KMS-11 (cell line): ENCODE measurements at regions not wholly inside any gene's neighbourhood (a gene's known extent, or its start where the extent isn't known, plus 50 kb on each side); places are given as distances from the start of the nearest gene placed in this dataset.
A peak's percentile ranks its signal among the peaks of the same experiment; 100 is the strongest.

Experiments used
- H2AFZ ChIP-seq: fragments of 200-600 bp; sonication (generic); 2 replicates; pipeline ENCODE4 v1.6.1; 2016; ENCODE audit warnings: antibody characterized with exemption, mixed run types, low read depth
- H3K27ac ChIP-seq: fragments of 200-600 bp; sonication (generic); 2 replicates; pipeline ENCODE4 v1.6.1; 2016; ENCODE audit warnings: mild to moderate bottlenecking, mixed run types
- H3K27me3 ChIP-seq: fragments of 200-600 bp; sonication (generic); 2 replicates; pipeline ENCODE4 v1.6.1; 2017; ENCODE audit warnings: mild to moderate bottlenecking, low read depth, mixed run types, moderate library complexity; ENCODE audit not compliant: insufficient read depth
- H3K36me3 ChIP-seq: fragments of 200-600 bp; sonication (generic); 2 replicates; pipeline ENCODE4 v1.6.1; 2017; ENCODE audit warnings: mild to moderate bottlenecking, mixed run types; ENCODE audit not compliant: insufficient read depth
- H3K4me1 ChIP-seq: fragments of 200-600 bp; sonication (generic); 2 replicates; pipeline ENCODE4 v1.6.1; 2016; ENCODE audit warnings: mild to moderate bottlenecking, low read depth, mixed run types; ENCODE audit not compliant: poor library complexity, severe bottlenecking
- H3K4me2 ChIP-seq: fragments of 200-600 bp; sonication (generic); 2 replicates; pipeline ENCODE4 v1.7.0; 2016; ENCODE audit warnings: mild to moderate bottlenecking, mixed run types
- H3K4me3 ChIP-seq: fragments of 200-600 bp; sonication (generic); IDR thresholded peaks from 2 replicates; pipeline ENCODE4 v1.6.1; 2017; ENCODE audit warnings: low read depth, low read length, mixed read lengths; ENCODE audit not compliant: insufficient read depth
- H3K79me2 ChIP-seq: fragments of 200-600 bp; sonication (generic); 2 replicates; pipeline ENCODE4 v1.6.1; 2016; ENCODE audit warnings: low read depth, mixed run types; ENCODE audit not compliant: insufficient read depth
- H3K9ac ChIP-seq: fragments of 200-600 bp; sonication (generic); 2 replicates; pipeline ENCODE4 v1.6.1; 2016; ENCODE audit warnings: mild to moderate bottlenecking, mixed run types
- H4K20me1 ChIP-seq: fragments of 200-600 bp; sonication (generic); 2 replicates; pipeline ENCODE4 v1.6.1; 2016; ENCODE audit warnings: mild to moderate bottlenecking, mixed run types; ENCODE audit not compliant: insufficient read depth
- TF ChIP-seq, protein P1 (sequence below): fragments of 200-600 bp; sonication (generic); conservative IDR thresholded peaks from 2 replicates; pipeline ENCODE4 v1.6.1; 2017; ENCODE audit warnings: low read depth, mild to moderate bottlenecking, antibody characterized with exemption, low read length, moderate library complexity, mixed read lengths

DNA sequence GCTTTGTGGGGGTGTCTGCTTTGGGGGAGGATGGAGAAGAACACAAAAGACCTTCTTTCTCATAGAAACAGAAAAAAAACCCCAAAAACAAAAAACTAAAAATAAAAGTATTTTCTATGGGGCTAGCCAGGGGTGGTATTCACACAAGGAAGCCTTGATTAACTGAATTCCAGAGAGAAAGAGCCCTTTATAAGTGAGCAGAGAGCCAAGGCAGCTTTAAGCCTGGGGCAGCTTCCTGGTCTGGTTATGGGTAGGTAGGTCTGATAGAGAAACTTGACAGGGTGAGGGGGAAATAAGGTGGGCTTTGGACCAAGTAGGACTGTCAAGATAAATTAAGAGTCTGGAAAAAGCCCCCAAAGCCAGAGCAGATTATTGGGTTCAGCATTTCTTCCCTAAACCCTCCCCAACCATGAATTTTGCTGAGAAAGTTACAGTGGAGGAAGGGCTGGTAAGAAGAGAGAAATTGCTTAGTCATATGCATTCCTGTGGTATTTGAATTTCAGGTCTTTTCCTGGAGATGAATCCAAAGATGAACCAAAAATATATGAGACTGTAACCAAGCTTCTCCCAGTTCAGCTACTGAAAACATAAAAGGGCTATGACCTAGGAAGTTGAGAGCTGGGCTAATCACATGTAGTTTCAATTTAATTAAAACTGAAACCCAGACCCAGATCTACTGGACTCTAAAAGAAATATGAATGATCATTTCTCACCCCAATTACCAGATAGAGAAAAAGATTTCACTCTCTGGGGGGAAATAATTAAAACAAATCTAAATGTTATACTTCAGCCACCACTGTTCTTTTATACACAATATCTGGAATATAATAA lies 144.8 kb downstream of the TBC1D30 start:
- Histone ChIP-seq H3K4me2 (peak overlapping the region; percentile 33), H3K27ac (peak overlapping the region; percentile 21), H3K27me3 (no peaks in the 10 kb centered on the region), H2AFZ (peak overlapping the region; percentile 16; the same call in 1 of the 2 replicates), H3K4me3 (no peak overlapping the region), H3K4me1 (peaks cover 21% of the 10 kb centered on the region), H3K79me2 (no peaks in the 10 kb centered on the region), H3K36me3 (no peaks in the 10 kb centered on the region), H3K9ac (peak overlapping the region; percentile 13; the same call in 1 of the 2 replicates), H4K20me1 (no peaks in the 10 kb centered on the region)
- TF ChIP-seq, protein P1, sequence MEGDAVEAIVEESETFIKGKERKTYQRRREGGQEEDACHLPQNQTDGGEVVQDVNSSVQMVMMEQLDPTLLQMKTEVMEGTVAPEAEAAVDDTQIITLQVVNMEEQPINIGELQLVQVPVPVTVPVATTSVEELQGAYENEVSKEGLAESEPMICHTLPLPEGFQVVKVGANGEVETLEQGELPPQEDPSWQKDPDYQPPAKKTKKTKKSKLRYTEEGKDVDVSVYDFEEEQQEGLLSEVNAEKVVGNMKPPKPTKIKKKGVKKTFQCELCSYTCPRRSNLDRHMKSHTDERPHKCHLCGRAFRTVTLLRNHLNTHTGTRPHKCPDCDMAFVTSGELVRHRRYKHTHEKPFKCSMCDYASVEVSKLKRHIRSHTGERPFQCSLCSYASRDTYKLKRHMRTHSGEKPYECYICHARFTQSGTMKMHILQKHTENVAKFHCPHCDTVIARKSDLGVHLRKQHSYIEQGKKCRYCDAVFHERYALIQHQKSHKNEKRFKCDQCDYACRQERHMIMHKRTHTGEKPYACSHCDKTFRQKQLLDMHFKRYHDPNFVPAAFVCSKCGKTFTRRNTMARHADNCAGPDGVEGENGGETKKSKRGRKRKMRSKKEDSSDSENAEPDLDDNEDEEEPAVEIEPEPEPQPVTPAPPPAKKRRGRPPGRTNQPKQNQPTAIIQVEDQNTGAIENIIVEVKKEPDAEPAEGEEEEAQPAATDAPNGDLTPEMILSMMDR, result no peak

DNA sequence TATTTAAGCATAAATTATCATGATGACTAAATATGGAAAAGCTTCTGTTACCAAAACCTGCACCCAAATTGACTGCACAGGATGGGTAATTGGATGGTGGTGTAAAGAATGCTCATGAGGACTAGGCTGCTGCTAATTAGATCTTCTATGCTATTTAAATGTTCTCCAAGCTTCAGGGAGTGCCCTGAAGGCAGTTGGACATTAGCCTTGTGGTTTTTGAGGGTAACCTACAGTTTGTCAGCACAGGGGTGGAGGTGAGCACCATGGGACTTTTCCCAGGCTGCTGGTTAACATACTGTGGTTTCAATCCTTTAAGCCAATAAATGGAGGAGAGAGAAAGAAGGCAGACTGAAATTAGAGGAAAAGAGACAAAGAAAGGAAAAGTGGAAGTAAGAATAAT lies 145.0 kb downstream of the WIF1 start:
- no peak overlapping the region for H3K4me3 ChIP-seq
- peak overlapping the region; percentile 43 for H3K4me2 ChIP-seq
- no peak overlapping the region for H3K9ac ChIP-seq

DNA sequence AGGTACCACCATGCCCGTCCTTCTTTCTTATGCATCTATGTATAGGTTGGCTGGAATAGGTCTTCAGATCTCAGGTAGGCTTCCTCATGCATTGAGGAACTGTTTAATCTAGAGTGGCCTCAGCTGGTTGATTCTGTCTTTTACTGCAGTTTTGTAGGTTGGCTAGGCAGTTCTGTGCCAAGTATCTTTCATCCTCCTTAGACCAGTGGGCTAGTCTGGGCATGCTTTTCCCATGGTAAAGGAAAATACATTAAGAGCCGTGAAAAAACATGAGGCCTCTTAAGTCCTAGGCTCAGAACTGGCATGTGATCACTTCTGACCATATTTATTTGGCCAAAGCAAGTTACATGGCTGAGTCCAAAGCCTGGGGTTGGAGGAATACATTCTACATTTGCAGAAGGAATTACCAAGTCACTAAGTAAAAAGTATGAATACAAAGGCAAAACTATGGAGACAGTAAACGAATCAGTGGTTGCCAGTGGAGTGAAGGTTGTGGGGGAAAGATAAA lies 137.3 kb downstream of the WIF1 start:
- Histone ChIP-seq H3K27ac (no peak overlapping the region), H4K20me1 (no peaks in the 10 kb centered on the region), H3K4me3 (no peak overlapping the region), H3K27me3 (no peaks in the 10 kb centered on the region), H3K36me3 (no peaks in the 10 kb centered on the region), H3K4me2 (no peak overlapping the region), H2AFZ (no peak overlapping the region), H3K79me2 (no peaks in the 10 kb centered on the region), H3K4me1 (no peaks in the 10 kb centered on the region), H3K9ac (no peak overlapping the region)
- TF ChIP-seq, protein P1, result no peak

More for the DNA sequence above, 145.0 kb downstream of the WIF1 start:
- Histone ChIP-seq H4K20me1 (no peaks in the 10 kb centered on the region), H3K79me2 (no peaks in the 10 kb centered on the region), H3K27ac (peak overlapping the region; percentile 6; the same call in 1 of the 2 replicates), H3K36me3 (no peaks in the 10 kb centered on the region), H3K27me3 (no peaks in the 10 kb centered on the region), H3K4me1 (peaks cover 24% of the 10 kb centered on the region), H2AFZ (no peak overlapping the region)
- TF ChIP-seq, protein P1, result no peak

DNA sequence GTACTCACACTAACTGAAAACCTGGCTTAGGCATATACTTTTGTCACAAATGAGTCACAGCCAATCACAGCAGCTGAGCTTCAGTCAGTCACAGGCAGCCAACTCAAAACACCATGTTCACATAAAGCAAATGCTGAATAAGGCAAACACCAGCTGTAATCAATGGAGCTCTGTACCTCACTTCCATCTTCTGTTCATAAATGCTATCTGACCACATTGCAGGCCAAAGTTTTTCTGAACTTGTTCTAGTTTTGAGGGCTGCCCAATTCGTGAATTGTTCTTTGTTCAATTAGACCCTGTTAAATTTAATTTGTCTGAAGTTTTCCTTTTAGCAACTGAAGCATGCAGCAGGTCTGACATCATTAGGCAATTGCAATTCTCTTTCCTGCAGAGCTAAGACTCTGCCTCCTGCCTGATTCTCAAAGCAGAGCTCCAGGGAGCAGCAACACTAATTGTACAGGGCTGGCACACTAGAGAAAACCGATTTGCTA lies 129.9 kb downstream of the WIF1 start:
- H3K9ac ChIP-seq, result no peak overlapping the region
- TF ChIP-seq, protein P1, result no peak
- no peak overlapping the region for H3K27ac ChIP-seq
- H3K79me2 ChIP-seq, result no peaks in the 10 kb centered on the region
- H3K27me3 ChIP-seq, result no peaks in the 10 kb centered on the region
- no peaks in the 10 kb centered on the region for H3K36me3 ChIP-seq
- H4K20me1 ChIP-seq, result no peaks in the 10 kb centered on the region
- H3K4me3 ChIP-seq, result no peak overlapping the region
- H2AFZ ChIP-seq, result no peak overlapping the region
- H3K4me1 ChIP-seq, result no peaks in the 10 kb centered on the region
- no peak overlapping the region for H3K4me2 ChIP-seq
